ENCODE measurements at regions not wholly inside any gene's neighbourhood (a gene's known extent, or its start where the extent isn't known, plus 50 kb on each side); places are given as distances from the start of the nearest gene placed in this dataset.

- DNase-seq: no peak
Observed at GRCh38 chrX:98380556-98380955, 1496.8 kb downstream of the RPA4 start.

- no peak for DNase-seq
Observed at GRCh38 chrX:98398542-98398941, 1514.8 kb downstream of the RPA4 start.

GRCh38 chrX:98405376-98405775, 1521.7 kb downstream of the RPA4 start:
- no peak for DNase-seq

GRCh38 chrX:98407584-98407983, 1523.9 kb downstream of the RPA4 start:
- DNase-seq: no peak

GRCh38 chrX:98409867-98410266, 1526.2 kb downstream of the RPA4 start:
- DNase-seq: no peak

- DNase-seq: no peak
Observed at GRCh38 chrX:98412058-98412457, 1528.3 kb downstream of the RPA4 start.

- DNase-seq: no peak
Observed at GRCh38 chrX:98422536-98422935, 1538.8 kb downstream of the RPA4 start.

GRCh38 chrX:98432413-98432812, 1548.7 kb downstream of the RPA4 start:
- no peak for DNase-seq

- DNase-seq: no peak
Observed at GRCh38 chrX:98448524-98448923, 1564.8 kb downstream of the RPA4 start.

- DNase-seq: no peak
Observed at GRCh38 chrX:98452456-98452855, 1568.7 kb downstream of the RPA4 start.

GRCh38 chrX:98459669-98460068, 1576.0 kb downstream of the RPA4 start:
- no peak for DNase-seq

GRCh38 chrX:98480606-98481005, 1596.9 kb downstream of the RPA4 start:
- DNase-seq: no peak

GRCh38 chrX:98481636-98482035, 1597.9 kb downstream of the RPA4 start:
- no peak for DNase-seq

- no peak for DNase-seq
Observed at GRCh38 chrX:98490670-98491069, 1607.0 kb downstream of the RPA4 start.

GRCh38 chrX:98501426-98501825, 1617.7 kb downstream of the RPA4 start:
- DNase-seq: no peak

GRCh38 chrX:98506907-98507306, 1623.2 kb downstream of the RPA4 start:
- DNase-seq: no peak

- no peak for DNase-seq
Observed at GRCh38 chrX:98514032-98514431, 1630.3 kb downstream of the RPA4 start.

GRCh38 chrX:98516120-98516519, 1632.4 kb downstream of the RPA4 start:
- no peak for DNase-seq

GRCh38 chrX:98523026-98523425, 1639.3 kb downstream of the RPA4 start:
- no peak for DNase-seq

- DNase-seq: no peak
Observed at GRCh38 chrX:98523521-98523920, 1639.8 kb downstream of the RPA4 start.

GRCh38 chrX:98548519-98548918, 1664.8 kb downstream of the RPA4 start:
- no peak for DNase-seq

GRCh38 chrX:98568795-98569194, 1685.1 kb downstream of the RPA4 start:
- no peak for DNase-seq

- DNase-seq: no peak
Observed at GRCh38 chrX:98605941-98606340, 1722.2 kb downstream of the RPA4 start.

GRCh38 chrX:98607739-98608138, 1724.0 kb downstream of the RPA4 start:
- DNase-seq: no peak

GRCh38 chrX:98627645-98628044, 1743.9 kb downstream of the RPA4 start:
- DNase-seq: no peak

GRCh38 chrX:98637451-98637850, 1753.7 kb downstream of the RPA4 start:
- no peak for DNase-seq
